Activated T-helper 9 cell treated with anti-CD3 and anti-CD28 coated beads, Interleukin-2, amount 50 U/mL, for 16 hours (primary cell): ENCODE measurements at regions not wholly inside any gene's neighbourhood (a gene's known extent, or its start where the extent isn't known, plus 50 kb on each side); places are given as distances from the start of the nearest gene placed in this dataset.
"Not testable (repeated sequence)": the region's sequence is repeated elsewhere in the genome, so short reads cannot be mapped to it uniquely, and the experiment has no call there.

Experiments used
- DNase-seq: peaks from one replicate; pipeline ENCODE4 v3.0.0-alpha.2; 2020; ENCODE audit warnings: low read depth

DNA sequence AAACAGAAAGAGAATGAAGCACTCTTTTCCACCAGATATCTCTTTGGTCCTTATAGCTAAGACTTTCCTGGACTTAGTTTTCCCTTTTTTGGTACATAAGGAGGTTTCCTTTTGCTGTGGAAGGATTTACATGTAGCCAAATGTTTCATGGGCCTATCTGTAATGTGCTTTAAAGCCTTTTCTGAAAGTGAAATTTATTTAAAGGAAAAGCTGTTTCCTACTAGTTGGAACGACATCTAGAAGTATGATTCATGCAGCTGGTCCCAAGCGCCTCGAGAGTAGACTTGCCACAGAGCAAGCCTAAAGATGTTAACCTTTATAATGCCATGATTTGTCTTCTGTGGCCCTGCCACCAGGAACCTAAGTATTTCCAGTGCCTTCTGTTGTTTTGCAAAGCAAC, 390.3 kb downstream of the DLEU7 start:
- no peak for DNase-seq

DNA sequence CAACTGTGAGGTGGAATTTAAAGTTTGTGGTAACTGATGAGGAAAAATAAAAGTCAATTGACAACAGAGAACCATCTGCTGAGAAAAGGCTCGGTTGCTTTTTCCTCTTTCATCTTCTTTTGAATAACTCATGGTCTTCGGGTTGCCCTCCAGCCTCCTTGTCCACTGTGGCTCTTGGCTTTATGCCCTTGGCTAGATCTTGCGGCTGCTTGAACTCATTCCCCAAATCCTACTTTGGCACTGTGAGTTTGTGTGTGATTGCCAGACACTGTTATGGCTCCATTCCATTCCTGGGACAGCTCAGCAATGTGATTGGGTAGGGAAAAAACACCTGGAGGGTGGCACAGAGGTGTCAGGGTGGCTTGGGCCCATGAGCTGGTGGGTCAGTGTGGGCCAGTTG, 387.4 kb downstream of the DLEU7 start:
- no peak for DNase-seq

DNA sequence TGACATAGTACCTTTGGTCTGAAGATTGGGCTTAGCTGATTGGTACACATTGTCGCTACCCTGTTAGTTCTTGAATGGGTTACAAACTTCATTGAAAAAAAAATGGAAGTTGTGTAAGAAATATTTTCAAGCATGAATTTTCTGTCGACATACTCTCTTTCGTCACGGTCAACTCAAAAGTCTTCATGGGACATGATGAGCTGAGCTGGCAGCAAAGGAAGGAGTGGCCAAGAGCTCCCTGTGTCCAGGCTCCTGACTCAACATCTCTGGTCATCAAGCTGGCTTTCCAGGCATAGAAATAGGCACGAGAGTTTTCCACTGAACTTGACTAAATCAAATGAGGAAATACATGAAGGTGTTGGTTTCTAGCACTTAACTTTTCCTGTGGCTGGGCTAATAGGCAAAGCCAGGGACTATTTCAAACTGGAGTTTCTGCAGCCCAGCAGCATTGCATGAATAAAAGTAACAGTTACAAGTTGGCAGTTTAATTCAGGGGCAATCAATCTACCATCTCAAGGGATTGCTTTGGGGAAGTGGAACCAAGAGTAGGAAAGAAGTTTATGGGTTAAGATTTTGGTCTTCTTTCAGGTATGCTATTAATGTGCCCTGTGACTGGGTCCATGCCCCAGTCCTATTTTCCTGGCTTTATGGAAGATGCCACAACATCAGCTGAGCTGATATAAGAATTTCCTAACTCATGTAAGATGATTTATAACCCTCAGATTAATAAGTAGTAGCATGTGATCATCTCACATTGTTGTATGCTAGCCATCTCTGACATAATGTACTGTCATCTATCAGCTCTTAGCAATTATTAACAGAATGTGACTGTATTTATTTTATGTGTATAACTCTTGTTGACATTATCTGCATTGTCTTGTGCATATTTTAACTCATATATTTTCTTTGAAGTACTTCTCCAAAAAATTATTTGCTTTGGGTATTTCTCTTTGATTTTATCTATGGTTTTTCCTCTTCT, 385.8 kb downstream of the DLEU7 start:
- no peak for DNase-seq

DNA sequence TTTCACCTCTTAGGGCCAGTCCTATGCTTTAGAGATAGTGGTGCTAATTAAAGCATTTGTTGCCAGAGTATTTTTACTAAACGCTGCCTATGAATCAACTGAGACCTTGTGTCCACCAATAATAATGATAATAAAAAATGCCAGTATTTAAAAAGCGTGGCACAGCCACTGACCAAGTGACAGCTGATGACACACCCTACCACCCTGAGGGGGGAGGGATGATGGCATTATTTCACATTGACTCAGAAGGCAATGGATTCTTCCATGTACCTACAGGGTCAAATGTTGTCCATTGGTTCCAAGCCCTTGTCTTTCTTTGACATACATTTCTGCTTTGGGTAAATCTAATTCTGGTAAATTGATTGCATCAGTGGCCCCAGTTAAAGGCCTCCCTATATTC, 384.4 kb downstream of the DLEU7 start:
- no peak for DNase-seq

DNA sequence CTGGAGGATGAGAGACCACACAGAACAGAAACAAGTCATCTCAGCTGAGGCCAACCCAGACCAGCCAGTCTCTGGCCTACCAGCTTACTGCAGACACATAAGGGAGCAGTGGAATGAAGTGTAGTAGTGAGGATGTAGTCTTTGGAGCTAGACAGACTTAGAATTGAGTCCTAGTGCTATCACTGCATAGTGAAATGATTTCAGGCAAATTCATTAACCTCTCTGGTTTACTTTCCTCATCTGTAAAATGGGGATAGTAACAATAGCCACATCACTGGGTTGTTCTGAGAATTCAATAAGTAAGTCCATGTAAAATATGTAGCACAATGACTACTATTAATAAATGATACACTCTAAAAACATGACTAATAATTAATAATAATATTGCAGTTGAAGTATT, 383.8 kb downstream of the DLEU7 start:
- DNase-seq: no peak

DNA sequence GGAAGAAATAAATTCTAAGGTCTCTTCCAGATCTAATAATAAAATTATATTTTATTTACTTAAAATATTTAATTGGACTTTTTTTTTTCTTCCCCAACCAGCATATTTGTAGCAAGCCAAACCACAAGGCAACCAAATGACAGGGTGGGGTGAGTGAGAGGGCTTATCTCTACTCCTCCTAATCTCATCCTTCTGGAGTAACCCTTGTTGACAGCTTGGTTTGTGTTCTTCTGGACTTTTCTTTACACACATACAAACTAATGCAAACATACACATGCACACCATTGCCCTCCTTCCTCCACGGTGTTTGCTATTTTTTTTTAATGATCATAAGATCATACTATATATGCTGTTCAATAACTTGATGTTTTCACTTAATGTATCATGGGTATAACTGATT, 383.1 kb downstream of the DLEU7 start:
- no peak for DNase-seq

DNA sequence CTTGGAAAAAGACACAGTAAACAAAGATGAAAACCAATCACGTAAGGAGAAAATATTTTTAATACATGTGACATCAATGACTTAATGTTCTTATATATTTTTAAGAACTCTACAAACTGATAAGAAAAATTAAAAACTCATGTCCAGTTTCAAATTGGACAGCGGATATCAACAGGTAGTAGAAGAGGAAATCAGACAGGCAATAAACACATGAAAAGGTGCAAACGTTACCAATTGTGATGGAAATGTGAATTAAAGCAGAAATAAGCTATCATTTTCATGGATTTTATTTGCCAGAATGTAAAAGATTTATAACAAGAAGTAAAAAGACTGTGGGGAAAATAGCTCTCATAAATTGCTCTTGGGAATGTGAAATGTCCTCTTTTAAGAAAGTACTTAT, 382.3 kb downstream of the DLEU7 start:
- DNase-seq: no peak

DNA sequence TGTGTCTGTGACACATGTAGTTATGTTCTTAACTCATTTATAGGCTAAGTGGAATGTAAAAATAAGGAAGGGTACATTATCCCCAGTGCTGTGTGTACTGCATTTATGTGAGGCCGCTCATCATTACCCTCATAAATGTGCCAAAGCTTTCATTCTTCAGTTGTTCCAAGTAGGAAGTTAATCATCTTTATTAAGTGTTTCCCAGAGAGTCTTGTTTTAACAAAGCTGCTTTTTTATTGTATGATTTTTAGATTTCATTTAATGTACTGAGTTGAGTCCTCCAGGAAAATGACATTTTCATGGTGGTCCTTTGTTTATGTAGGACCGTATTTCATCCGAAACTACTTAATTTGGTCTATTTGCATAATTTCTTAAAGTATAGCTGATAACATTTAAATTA, 379.8 kb downstream of the DLEU7 start:
- DNase-seq: no peak

DNA sequence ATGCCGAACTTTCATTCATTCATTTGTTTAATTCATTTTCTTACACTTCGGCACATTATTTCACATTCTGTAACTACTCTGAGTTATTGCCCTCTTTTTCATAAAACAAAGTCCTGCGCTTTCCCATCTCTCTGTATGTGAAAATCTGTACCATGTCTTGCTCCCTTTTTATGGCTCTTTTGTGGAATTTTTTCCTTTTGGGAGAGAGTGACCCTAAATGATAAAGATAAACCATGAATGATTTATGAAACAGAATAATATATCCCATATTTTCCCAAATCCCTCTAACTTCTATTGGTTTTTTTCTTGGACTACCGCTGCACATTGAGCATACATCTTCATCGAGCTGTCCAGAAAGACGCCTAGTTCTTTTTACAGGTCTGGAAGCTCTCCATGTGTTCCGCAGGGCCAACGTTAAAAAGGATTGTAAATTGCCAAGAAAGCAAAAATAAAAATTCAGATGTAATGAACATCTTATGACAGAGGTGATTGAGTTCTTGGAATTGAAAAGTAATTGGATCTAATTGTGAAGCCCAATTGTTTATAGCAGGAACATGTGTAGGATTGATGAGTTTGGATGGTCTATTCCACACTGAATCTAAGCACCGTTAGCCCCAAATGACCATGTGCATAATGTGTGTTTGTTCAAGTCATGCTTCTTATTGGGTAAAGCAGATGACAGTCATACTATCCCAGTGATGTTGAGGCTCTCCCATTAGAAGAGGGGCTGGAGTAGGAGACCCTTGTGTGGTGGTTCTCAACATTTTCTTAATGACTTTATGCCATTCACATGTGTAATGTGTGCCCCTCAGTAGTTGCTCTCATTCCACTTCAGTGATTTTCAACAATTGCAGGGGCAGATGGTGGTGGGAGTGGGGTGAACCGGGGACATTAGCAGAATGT, 378.9 kb downstream of the DLEU7 start:
- no peak for DNase-seq

DNA sequence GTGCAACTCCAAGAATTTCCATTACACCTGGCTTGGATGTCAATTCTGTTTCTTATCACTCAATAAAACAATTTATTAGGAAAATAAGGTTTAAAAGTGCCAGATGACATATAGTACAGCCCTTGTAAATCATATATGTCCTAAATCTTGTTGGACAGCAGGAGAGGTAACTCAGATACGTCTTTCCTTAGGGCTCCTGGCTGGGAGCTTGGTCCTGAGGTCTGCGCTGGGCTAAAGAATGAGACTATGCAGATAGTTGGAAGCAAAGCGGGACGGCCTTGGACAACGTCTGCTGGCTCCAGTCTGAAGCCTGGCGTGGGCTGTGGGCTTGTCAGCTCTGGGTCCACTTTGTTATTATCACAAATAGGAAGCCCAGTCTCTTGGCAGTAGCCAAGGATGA, 377.0 kb downstream of the DLEU7 start:
- no peak for DNase-seq

DNA sequence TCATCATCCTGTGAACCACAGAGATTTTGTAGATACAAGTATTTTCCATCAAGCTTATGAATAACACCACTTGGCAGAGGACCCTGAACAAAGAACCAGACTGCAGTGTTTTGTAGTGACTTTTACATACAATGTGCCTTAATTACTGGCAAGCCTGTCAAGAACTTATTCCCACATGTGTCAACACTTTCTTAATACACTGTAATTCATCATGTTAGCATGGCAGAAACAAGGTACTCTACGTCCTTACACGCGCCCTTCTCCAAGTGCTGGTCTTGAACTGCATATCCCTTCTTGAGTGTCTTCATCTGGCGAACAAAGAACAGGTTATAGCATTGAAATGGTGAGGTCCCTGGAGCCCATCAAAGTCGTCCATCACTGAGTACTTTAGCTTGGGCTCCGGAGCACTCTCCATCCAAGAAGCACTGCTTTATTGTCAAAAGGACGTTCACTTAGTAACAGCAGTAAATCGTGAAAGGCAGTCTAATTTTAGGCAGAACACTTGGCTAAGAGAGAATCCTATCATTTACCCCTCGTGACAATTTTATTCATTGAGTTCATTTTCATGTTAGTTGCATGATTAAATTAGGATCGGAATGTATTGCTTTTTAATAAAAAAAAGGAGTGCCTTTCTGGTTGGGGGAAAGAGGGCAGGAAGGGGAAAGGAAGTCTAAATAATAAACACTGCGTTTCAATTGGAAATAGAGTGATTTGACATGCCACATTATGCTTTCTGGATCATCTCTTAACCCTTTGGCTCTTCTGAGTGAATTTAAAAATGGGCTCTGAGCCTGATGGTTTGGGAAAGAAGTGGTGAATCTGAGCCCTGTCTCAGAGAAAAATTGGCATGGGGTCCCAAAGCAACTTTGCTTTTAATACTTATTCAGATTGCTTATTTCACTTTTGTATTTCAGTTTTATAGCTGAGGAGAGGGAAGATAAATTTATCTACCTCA, 376.1 kb downstream of the DLEU7 start:
- DNase-seq: no peak

DNA sequence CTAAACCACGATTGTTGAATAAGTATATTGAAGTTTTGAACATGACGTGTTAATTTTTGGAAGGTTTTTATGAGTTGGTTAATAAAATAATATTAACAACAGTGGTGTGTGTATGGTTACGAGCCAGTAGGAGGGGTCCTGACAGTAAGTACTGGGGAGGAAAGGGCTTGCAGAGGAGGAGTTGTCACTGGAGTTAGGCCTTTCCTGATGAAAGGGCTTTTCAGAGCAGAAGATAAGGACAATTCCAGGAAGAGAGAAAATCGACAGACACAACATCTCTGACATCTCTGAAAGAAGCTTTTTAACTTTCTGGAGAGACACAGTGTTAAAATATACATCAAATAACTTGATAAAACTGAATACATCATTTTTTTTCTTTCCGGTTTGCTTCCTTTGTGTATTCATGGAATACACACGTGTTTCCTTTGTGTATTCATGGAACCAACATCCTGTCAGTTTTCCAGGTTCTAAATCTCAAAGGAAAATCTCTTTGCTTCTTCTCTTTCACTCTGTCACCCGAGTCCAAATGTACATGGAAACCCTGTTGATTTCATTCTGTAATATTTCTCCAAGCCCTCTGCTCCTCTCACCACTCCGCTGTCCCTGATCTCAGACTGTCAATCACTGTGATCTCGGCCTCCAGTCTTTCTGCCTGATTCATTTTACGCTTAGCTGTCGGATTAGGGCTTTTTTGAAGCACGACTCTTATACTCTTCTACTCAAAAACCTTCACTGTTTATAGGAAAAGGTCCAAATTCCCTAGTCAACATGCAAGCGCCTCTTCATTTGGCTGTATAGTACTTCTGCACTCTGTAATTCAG, 374.4 kb downstream of the DLEU7 start:
- DNase-seq: no peak

DNA sequence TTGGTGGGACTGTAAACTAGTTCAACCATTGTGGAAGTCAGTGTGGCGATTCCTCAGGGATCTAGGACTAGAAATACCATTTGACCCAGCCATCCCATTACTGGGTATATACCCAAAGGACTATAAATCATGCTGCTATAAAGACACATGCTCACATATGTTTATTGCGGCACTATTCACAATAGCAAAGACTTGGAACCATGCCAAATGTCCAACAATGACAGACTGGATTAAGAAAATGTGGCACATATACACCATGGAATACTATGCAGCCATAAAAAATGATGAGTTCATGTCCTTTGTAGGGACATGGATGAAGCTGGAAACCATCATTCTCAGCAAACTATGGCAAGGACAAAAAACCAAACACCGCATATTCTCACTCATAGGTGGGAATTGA, 370.4 kb downstream of the DLEU7 start:
- DNase-seq: not testable (repeated sequence)

DNA sequence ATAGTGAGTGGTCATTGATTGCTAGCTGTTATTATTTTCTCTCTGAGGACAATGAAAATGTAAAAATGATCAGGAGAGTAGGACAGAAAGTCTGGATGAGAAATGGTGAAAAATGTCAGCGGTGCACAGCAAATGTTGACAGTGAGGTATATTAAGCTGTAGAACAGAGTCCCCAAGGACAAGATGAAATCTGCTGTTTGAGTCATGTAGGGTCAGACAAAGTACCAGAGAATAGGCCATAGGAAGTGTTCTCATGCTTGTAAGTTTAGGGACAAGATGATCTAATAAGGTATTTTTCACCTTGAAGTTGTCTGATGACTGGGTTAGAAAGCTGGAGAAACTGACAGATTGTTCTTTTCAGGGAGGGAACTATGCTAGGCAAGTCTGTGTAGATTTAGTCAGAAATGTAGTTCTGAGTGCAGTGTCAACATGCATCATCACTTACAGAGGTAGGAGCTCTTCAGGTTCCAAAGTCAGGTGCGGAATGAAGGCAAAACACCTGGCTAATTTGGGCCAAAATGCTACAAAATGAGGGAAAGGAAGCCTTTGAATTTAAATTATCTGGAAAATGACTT, 369.3 kb downstream of the DLEU7 start:
- no peak for DNase-seq

DNA sequence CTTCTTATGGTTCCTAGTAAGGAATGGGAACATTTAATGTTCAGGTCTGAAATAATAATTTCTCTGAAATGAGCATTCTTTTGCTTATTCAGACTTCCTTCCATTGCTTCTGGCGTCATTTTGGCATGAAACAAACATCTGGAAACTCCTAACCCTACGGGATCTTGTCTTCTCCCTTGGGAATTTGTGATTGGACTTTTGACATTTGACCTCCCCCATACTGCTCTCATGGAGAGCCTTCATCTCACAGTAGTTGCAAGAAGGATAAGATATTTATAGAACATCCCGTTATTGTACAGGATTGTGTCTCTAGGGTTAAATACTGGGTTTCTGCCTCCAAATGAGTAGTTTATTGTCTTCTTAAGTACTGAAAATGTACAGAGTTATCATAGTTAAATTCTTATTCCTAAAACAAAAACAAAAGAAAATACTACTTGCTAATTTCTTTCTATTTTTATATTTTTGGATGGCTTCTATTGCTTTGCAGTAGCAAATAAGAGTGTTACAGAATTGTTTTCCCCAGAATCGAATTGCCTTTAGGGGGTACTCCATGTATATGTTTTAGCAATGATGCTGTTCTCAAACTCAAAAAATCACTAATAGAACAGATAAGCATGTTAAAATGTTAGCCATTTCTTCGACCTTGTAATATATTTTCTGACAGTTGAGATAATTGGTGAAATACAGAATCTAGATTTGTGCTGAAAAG, 366.8 kb downstream of the DLEU7 start:
- DNase-seq: no peak

DNA sequence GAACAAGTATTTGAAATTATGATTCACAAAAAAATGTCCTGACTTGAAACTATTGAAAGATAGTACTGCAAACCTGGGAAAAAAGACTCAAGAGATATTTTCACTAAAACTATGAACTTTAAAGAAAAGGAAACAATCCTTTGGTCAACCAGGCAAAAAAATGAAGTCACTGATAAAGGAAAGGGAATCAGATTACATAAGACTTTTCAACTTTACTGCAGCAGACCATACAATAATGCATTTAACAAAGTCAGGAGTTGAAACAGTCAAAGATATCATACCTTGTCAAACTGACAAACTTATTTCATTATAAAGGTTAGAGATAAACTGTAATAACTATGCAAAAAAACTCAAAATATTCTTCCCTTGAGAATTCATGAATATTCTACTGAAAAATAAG, 361.6 kb downstream of the DLEU7 start:
- no peak for DNase-seq

DNA sequence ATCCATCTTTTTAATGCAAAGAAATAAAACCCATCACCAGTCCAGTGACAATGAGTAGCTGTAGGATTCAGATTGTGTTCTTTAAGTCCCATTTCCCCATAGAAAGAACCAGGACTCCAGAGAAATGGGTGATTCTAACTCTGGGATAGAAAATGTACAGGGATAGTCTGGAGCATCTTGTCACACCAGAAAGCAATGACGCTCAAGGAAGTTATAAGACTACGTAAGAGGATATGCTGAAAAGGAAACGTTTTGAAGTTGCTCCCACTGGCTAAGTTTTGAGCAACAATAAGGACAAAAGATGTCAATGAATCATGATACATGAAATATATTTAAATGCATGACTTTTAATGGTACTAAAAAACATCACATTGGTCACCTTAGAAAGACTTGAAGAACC, 360.1 kb downstream of the DLEU7 start:
- DNase-seq: no peak

DNA sequence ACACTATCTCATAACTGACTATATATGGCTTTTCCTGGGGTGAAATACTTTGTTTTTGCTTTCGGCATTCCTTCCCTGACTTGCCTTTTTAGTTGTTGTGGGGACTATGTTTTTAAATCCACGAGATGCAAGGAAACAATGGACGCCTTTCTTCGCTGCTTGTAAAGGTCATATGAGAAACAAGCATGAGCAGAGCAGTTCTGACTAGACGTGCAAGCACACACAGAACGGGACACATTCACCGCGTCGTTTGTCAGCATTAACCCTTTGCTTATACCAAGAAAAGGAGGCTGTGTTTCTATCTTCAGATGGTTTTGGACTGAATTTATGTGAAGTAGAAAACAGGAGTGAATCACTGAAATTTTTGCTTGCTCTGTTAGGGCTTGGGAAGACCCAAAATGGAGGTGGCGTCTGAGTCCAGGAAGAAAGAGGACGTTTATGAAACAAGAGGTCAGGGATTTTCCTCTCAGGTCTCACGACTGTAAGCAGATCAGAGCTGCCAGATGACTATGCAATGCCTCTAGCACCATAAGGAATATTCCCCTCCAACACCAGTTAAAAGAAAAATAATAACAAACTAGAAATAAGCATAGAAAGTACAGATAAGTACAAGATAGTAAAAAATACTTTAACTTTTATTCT, 358.9 kb downstream of the DLEU7 start:
- DNase-seq: no peak
